GM21526 (cell line): ENCODE measurements at regions not wholly inside any gene's neighbourhood (a gene's known extent, or its start where the extent isn't known, plus 50 kb on each side); places are given as distances from the start of the nearest gene placed in this dataset.

Experiments used
- ATAC-seq: cut with Tn5 transposase; IDR thresholded peaks from one replicate; pipeline ENCODE4 v1.9.1; 2021; ENCODE audit warnings: moderate library complexity; ENCODE audit not compliant: unreplicated experiment, low FRiP score

- no peak for ATAC-seq
Observed at GRCh38 chr10:3526727-3527501, 258.1 kb downstream of the KLF6 start.

- no peak for ATAC-seq
Observed at GRCh38 chr10:3525832-3526449, 259.1 kb downstream of the KLF6 start.

- ATAC-seq: no peak
Observed at GRCh38 chr10:3524086-3524960, 260.7 kb downstream of the KLF6 start.

GRCh38 chr10:3523309-3524050, 261.5 kb downstream of the KLF6 start:
- no peak for ATAC-seq

- ATAC-seq: no peak
Observed at GRCh38 chr10:3516923-3517255, 268.1 kb downstream of the KLF6 start.

GRCh38 chr10:3516234-3516922, 268.6 kb downstream of the KLF6 start:
- ATAC-seq: no peak

GRCh38 chr10:3514691-3515090, 270.3 kb downstream of the KLF6 start:
- no peak for ATAC-seq

GRCh38 chr10:3512263-3512662, 272.7 kb downstream of the KLF6 start:
- no peak for ATAC-seq

GRCh38 chr10:3511483-3511882, 273.5 kb downstream of the KLF6 start:
- ATAC-seq: no peak

GRCh38 chr10:3510741-3511140, 274.3 kb downstream of the KLF6 start:
- ATAC-seq: no peak

GRCh38 chr10:3509355-3509754, 275.7 kb downstream of the KLF6 start:
- no peak for ATAC-seq

GRCh38 chr10:3503299-3503698, 281.7 kb downstream of the KLF6 start:
- ATAC-seq: no peak

- ATAC-seq: no peak
Observed at GRCh38 chr10:3502673-3503072, 282.3 kb downstream of the KLF6 start.

GRCh38 chr10:3500408-3500856, 284.6 kb downstream of the KLF6 start:
- no peak for ATAC-seq

- no peak for ATAC-seq
Observed at GRCh38 chr10:3499120-3499519, 285.9 kb downstream of the KLF6 start.

- ATAC-seq: no peak
Observed at GRCh38 chr10:3497581-3497980, 287.4 kb downstream of the KLF6 start.

GRCh38 chr10:3496138-3496537, 288.9 kb downstream of the KLF6 start:
- no peak for ATAC-seq

- ATAC-seq: no peak
Observed at GRCh38 chr10:3495281-3495680, 289.7 kb downstream of the KLF6 start.

- no peak for ATAC-seq
Observed at GRCh38 chr10:3494838-3495230, 290.2 kb downstream of the KLF6 start.
